ENCODE measurements at regions not wholly inside any gene's neighbourhood (a gene's known extent, or its start where the extent isn't known, plus 50 kb on each side); places are given as distances from the start of the nearest gene placed in this dataset.

- TF ChIP-seq EZH2 (IDR thresholded peaks at IDR 0.05): no peak
- TF ChIP-seq FOXP2 (optimal IDR thresholded peaks at IDR 0.05; ENCODE audit: control extremely low read depth, extremely low read length, insufficient read depth): no peak
- no peak for TF ChIP-seq POLR2AphosphoS5 (IDR thresholded peaks at IDR 0.05; ENCODE audit: borderline replicate concordance, low read depth, low read length)
Observed at GRCh38 chr13:65999411-65999810, 1230.7 kb downstream of the PCDH9 start.
